ENCODE measurements at regions not wholly inside any gene's neighbourhood (a gene's known extent, or its start where the extent isn't known, plus 50 kb on each side); places are given as distances from the start of the nearest gene placed in this dataset.

- no peak for TF ChIP-seq CTCF (IDR thresholded peaks at IDR 0.05; ENCODE audit: insufficient read depth, low read depth, low read length)
- no peak overlapping the region for H3K4me3 ChIP-seq (ENCODE audit: low read depth, low read length)
- DNase-seq (ENCODE audit: low read depth) = no peak
Observed at GRCh38 chr14:101044741-101045140, 141.2 kb upstream of the RTL1 start.

GRCh38 chr14:101045511-101045910, 142.0 kb upstream of the RTL1 start:
- no peak for TF ChIP-seq CTCF (IDR thresholded peaks at IDR 0.05; ENCODE audit: insufficient read depth, low read depth, low read length)
- no peak overlapping the region for H3K4me3 ChIP-seq (ENCODE audit: low read depth, low read length)
- DNase-seq (ENCODE audit: low read depth) = no peak

GRCh38 chr14:101046071-101046470, 142.5 kb upstream of the RTL1 start:
- no peak overlapping the region for H3K4me3 ChIP-seq (ENCODE audit: low read depth, low read length)
- no peak for DNase-seq (ENCODE audit: low read depth)
- no peak for TF ChIP-seq CTCF (IDR thresholded peaks at IDR 0.05; ENCODE audit: insufficient read depth, low read depth, low read length)

- no peak overlapping the region for H3K4me3 ChIP-seq (ENCODE audit: low read depth, low read length)
- DNase-seq (ENCODE audit: low read depth) = no peak
- no peak for TF ChIP-seq CTCF (IDR thresholded peaks at IDR 0.05; ENCODE audit: insufficient read depth, low read depth, low read length)
Observed at GRCh38 chr14:101047326-101047725, 143.8 kb upstream of the RTL1 start.

GRCh38 chr14:101048766-101049165, 145.2 kb upstream of the RTL1 start:
- DNase-seq (ENCODE audit: low read depth) = no peak
- TF ChIP-seq CTCF (IDR thresholded peaks at IDR 0.05; ENCODE audit: insufficient read depth, low read depth, low read length) = no peak
- no peak overlapping the region for H3K4me3 ChIP-seq (ENCODE audit: low read depth, low read length)

GRCh38 chr14:101049511-101049910, 146.0 kb upstream of the RTL1 start:
- no peak for TF ChIP-seq CTCF (IDR thresholded peaks at IDR 0.05; ENCODE audit: insufficient read depth, low read depth, low read length)
- DNase-seq (ENCODE audit: low read depth) = no peak
- no peak overlapping the region for H3K4me3 ChIP-seq (ENCODE audit: low read depth, low read length)

GRCh38 chr14:101049942-101050341, 146.4 kb upstream of the RTL1 start:
- no peak for DNase-seq (ENCODE audit: low read depth)
- TF ChIP-seq CTCF (IDR thresholded peaks at IDR 0.05; ENCODE audit: insufficient read depth, low read depth, low read length) = no peak
- H3K4me3 ChIP-seq (ENCODE audit: low read depth, low read length) = no peak overlapping the region
